Endodermal cell (in vitro differentiated cells): ENCODE measurements at regions not wholly inside any gene's neighbourhood (a gene's known extent, or its start where the extent isn't known, plus 50 kb on each side); places are given as distances from the start of the nearest gene placed in this dataset.

Experiments
- DNase-seq: peaks from one replicate; pipeline ENCODE4 v3.0.0-alpha.2; 2017
- H3K27ac ChIP-seq: 2 replicates; pipeline ENCODE4 v1.5.1; 2013; ENCODE audit warnings: mild to moderate bottlenecking, low read depth, low read length, moderate library complexity
- H3K27me3 ChIP-seq: 2 replicates; pipeline ENCODE4 v1.6.1; 2013; ENCODE audit warnings: mild to moderate bottlenecking, low read length, moderate library complexity; ENCODE audit not compliant: insufficient read depth, control insufficient read depth, poor library complexity, severe bottlenecking
- H3K36me3 ChIP-seq: 2 replicates; pipeline ENCODE4 v1.7.0; 2013; ENCODE audit warnings: mild to moderate bottlenecking, low read length, moderate library complexity; ENCODE audit not compliant: control insufficient read depth, insufficient read depth
- H3K4me1 ChIP-seq: one replicate; pipeline ENCODE4 v1.7.0; 2013; ENCODE audit warnings: low read length; ENCODE audit not compliant: control insufficient read depth, insufficient read depth
- H3K4me3 ChIP-seq: 2 replicates; pipeline ENCODE4 v1.5.1; 2013; ENCODE audit warnings: mild to moderate bottlenecking, low read length, moderate library complexity
- H3K9ac ChIP-seq: 2 replicates; pipeline ENCODE4 v1.6.1; 2013; ENCODE audit warnings: mild to moderate bottlenecking, low read length, moderate library complexity; ENCODE audit not compliant: poor library complexity, severe bottlenecking; ENCODE audit errors: extremely low read depth
- H3K9me3 ChIP-seq: 2 replicates; pipeline ENCODE4 v1.6.1; 2013; ENCODE audit warnings: mild to moderate bottlenecking, low read length, moderate library complexity; ENCODE audit not compliant: control insufficient read depth
- H3K27ac Mint-ChIP-seq: 2 replicates; pipeline ENCODE4 v1.8.0; 2020; ENCODE audit warnings: mixed read lengths
- H3K27me3 Mint-ChIP-seq: 2 replicates; pipeline ENCODE4 v1.8.0; 2021; ENCODE audit warnings: mild to moderate bottlenecking, mixed read lengths; ENCODE audit not compliant: insufficient read depth
- H3K36me3 Mint-ChIP-seq: 2 replicates; pipeline ENCODE4 v1.8.0; 2020; ENCODE audit warnings: low read depth, mixed read lengths
- H3K4me1 Mint-ChIP-seq: 2 replicates; pipeline ENCODE4 v1.8.0; 2020; ENCODE audit warnings: mixed read lengths
- H3K4me3 Mint-ChIP-seq: 2 replicates; pipeline ENCODE4 v1.8.0; 2020; ENCODE audit warnings: mild to moderate bottlenecking, moderate library complexity, mixed read lengths
- H3K9me3 Mint-ChIP-seq: 2 replicates; pipeline ENCODE4 v1.8.0; 2020; ENCODE audit warnings: mild to moderate bottlenecking, mixed read lengths
- CTCF ChIP-seq: fragments of 200-600 bp; sonication (generic); conservative IDR thresholded peaks from 2 replicates; pipeline ENCODE4 v1.5.0; 2021; ENCODE audit warnings: antibody characterized with exemption, mild to moderate bottlenecking
- WGBS, 2 experiments: methylation state at CpG; one replicate each; pipeline versions ENCODE4 v1.1.5 to v1.1.7; 2013; ENCODE audit warnings: missing lambda C conversion rate in 2 of 2, mixed read lengths in 1 of 2; ENCODE audit not compliant: insufficient coverage in 1 of 2, insufficient read length in 1 of 2; 5-methylcytosine and 5-hydroxymethylcytosine counted together

- no peak overlapping the region for H3K9ac ChIP-seq
- no peak overlapping the region for H3K27ac Mint-ChIP-seq
- no peaks in the 10 kb centered on the region for H3K4me1 Mint-ChIP-seq
- TF ChIP-seq CTCF: peak; percentile 34
- DNase-seq: peak; percentile 68
- no peaks in the 10 kb centered on the region for H3K36me3 Mint-ChIP-seq
- no peak overlapping the region for H3K4me3 ChIP-seq
- 86 to 96% methylated on average over 3 to 11 of the region's 11 CpGs for WGBS, 2 experiments
- H3K27me3 ChIP-seq: no peaks in the 10 kb centered on the region
- peaks cover 5% of the 10 kb centered on the region for H3K27me3 Mint-ChIP-seq
- H3K36me3 ChIP-seq: no peaks in the 10 kb centered on the region
- no peak overlapping the region for H3K27ac ChIP-seq
- H3K4me3 Mint-ChIP-seq: no peak overlapping the region
- H3K9me3 Mint-ChIP-seq: no peaks in the 10 kb centered on the region
- no peaks in the 10 kb centered on the region for H3K4me1 ChIP-seq
- H3K9me3 ChIP-seq: no peaks in the 10 kb centered on the region
These were observed 116.9 kb downstream of the IRX2 start for GRCh38 chr5:2634399-2635176.

- no peaks in the 10 kb centered on the region for H3K36me3 ChIP-seq
- no peaks in the 10 kb centered on the region for H3K9me3 ChIP-seq
- no peaks in the 10 kb centered on the region for H3K27me3 ChIP-seq
- no peaks in the 10 kb centered on the region for H3K4me1 ChIP-seq
- Mint-ChIP-seq H3K27ac (no peak overlapping the region), H3K36me3 (no peaks in the 10 kb centered on the region), H3K27me3 (peaks cover 5% of the 10 kb centered on the region), H3K4me1 (peaks cover 4% of the 10 kb centered on the region), H3K4me3 (no peak overlapping the region), H3K9me3 (no peaks in the 10 kb centered on the region)
- no peak overlapping the region for H3K4me3 ChIP-seq
- no peak for TF ChIP-seq CTCF
- peak; percentile 36 for DNase-seq
- no peak overlapping the region for H3K27ac ChIP-seq
- WGBS, 2 experiments: 94 to 95% methylated on average over 14 to 15 of the region's 15 CpGs
- no peak overlapping the region for H3K9ac ChIP-seq
These were observed 117.5 kb downstream of the IRX2 start for GRCh38 chr5:2633992-2634391.

- H3K36me3 Mint-ChIP-seq: no peaks in the 10 kb centered on the region
- DNase-seq: peak; percentile 5
These were observed 119.7 kb downstream of the IRX2 start for GRCh38 chr5:2631758-2632157.

More at GRCh38 chr5:2631758-2632157, 119.7 kb downstream of the IRX2 start:
- H3K27me3 ChIP-seq: no peaks in the 10 kb centered on the region
- H3K27ac ChIP-seq: no peak overlapping the region
- H3K9me3 Mint-ChIP-seq: no peaks in the 10 kb centered on the region
- H3K4me3 ChIP-seq: no peak overlapping the region
- no peaks in the 10 kb centered on the region for H3K9me3 ChIP-seq
- no peak overlapping the region for H3K27ac Mint-ChIP-seq
- no peaks in the 10 kb centered on the region for H3K36me3 ChIP-seq
- H3K4me1 ChIP-seq: no peaks in the 10 kb centered on the region
- TF ChIP-seq CTCF: no peak
- H3K9ac ChIP-seq: no peak overlapping the region
- peaks cover 8% of the 10 kb centered on the region for H3K27me3 Mint-ChIP-seq
- 93% methylated on average over 5 to 11 of the region's 11 CpGs for WGBS, 2 experiments
- no peak overlapping the region for H3K4me3 Mint-ChIP-seq
- H3K4me1 Mint-ChIP-seq: peaks cover 5% of the 10 kb centered on the region
